ENCODE measurements at regions not wholly inside any gene's neighbourhood (a gene's known extent, or its start where the extent isn't known, plus 50 kb on each side); places are given as distances from the start of the nearest gene placed in this dataset.

DNA sequence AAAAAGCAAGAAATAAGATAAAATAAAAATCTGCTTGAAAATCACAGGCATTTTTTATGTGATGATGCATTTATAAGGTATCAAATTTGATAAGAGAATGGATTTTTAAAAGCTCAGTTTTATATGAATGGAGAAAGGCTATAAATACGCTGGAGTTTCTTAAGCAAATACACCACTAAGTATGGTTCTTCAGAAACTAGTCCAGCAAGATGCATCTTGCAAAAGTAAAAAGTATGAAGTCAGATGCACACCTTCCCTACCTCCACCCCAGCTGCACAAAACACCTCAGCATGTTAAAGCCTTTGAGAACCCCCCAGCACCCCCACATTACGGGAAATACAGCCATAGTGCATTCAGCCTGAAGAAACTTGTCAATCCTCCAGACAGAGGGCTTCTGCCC lies 143.1 kb upstream of the PROX1 start:
- Histone ChIP-seq H3K27me3 (ENCODE audit: control insufficient read depth, insufficient read depth, low read length) (no peaks in the 10 kb centered on the region), H2AK5ac (ENCODE audit: low read depth, low read length) (no peak overlapping the region), H3K36me3 (ENCODE audit: control insufficient read depth, insufficient read depth, low read length) (no peaks in the 10 kb centered on the region), H2BK5ac (ENCODE audit: low read depth, low read length, poor library complexity, severe bottlenecking) (no peak overlapping the region), H3K4me2 (ENCODE audit: low read depth, low read length) (no peak overlapping the region), H4K91ac (ENCODE audit: insufficient read depth, low read depth, low read length) (no peak overlapping the region), H2AK9ac (replicated peaks; ENCODE audit: low read depth, low read length, poor library complexity) (no peak overlapping the region), H3K27ac (ENCODE audit: insufficient read depth, low read length) (no peak overlapping the region), H3K4ac (ENCODE audit: low read depth, low read length) (no peak overlapping the region), H4K20me1 (ENCODE audit: insufficient read depth, low read length) (no peaks in the 10 kb centered on the region), H3K79me1 (ENCODE audit: low read depth in 1 of 2, low read length in 2 of 2) (no peaks in the 10 kb centered on the region), H2BK120ac (ENCODE audit: low read depth, low read length) (no peak overlapping the region), H3K9me1 (ENCODE audit: insufficient read depth, low read length) (no peaks in the 10 kb centered on the region), H3K18ac (ENCODE audit: low read depth, low read length) (no peak overlapping the region), H2BK20ac (ENCODE audit: low read depth, low read length) (no peak overlapping the region), H2AFZ (replicated peaks; ENCODE audit: low read length, poor library complexity) (no peak overlapping the region), H4K8ac (ENCODE audit: low read depth in 2 of 2, low read length in 2 of 2) (no peak overlapping the region), H3K56ac (ENCODE audit: extremely low read depth, insufficient read depth, low read length) (no peak overlapping the region), H2BK15ac (ENCODE audit: low read depth, low read length) (no peak overlapping the region), H3K23ac (ENCODE audit: low read depth, low read length) (no peak overlapping the region), H3K4me1 (ENCODE audit: control insufficient read depth, insufficient read depth, low read length) (no peaks in the 10 kb centered on the region), H3K14ac (replicated peaks; ENCODE audit: low read depth, low read length) (no peak overlapping the region), H4K5ac (ENCODE audit: low read depth, low read length) (no peak overlapping the region), H3K9me3 (ENCODE audit: control insufficient read depth, insufficient read depth, low read length) (peaks cover 1% of the 10 kb centered on the region; the same call in 1 of the 2 replicates), H3K9ac (ENCODE audit: low read depth, low read length) (no peak overlapping the region), H3K4me3 (ENCODE audit: insufficient read depth, low read depth, low read length) (no peak overlapping the region)
- TF ChIP-seq FOS (IDR thresholded peaks at IDR 0.05; ENCODE audit: low read depth, low read length) (no peak), RCOR1 (IDR thresholded peaks at IDR 0.05; ENCODE audit: insufficient replicate concordance, low read length) (no peak), POLR2A (IDR thresholded peaks at IDR 0.05; ENCODE audit: low read depth, low read length) (no peak), BHLHE40 (IDR thresholded peaks at IDR 0.05; ENCODE audit: low read depth, low read length) (no peak), MXI1 (IDR thresholded peaks at IDR 0.05; ENCODE audit: borderline replicate concordance, low read depth, low read length) (no peak), MAZ (IDR thresholded peaks at IDR 0.05; ENCODE audit: borderline replicate concordance, low read depth, low read length) (no peak), RFX5 (IDR thresholded peaks at IDR 0.05; ENCODE audit: low read depth, low read length) (no peak), SMC3 (IDR thresholded peaks at IDR 0.05; ENCODE audit: low read depth, low read length) (no peak), CEBPB (IDR thresholded peaks at IDR 0.05; ENCODE audit: low read depth, low read length) (no peak), RAD21 (IDR thresholded peaks at IDR 0.05; ENCODE audit: low read length) (no peak), NFE2L2 (IDR thresholded peaks at IDR 0.05; ENCODE audit: low read depth, low read length) (no peak), MAFK (IDR thresholded peaks at IDR 0.05; ENCODE audit: low read depth, low read length) (no peak), CHD1 (IDR thresholded peaks at IDR 0.05; ENCODE audit: low read depth, low read length) (no peak)
- TF ChIP-seq, protein P1, sequence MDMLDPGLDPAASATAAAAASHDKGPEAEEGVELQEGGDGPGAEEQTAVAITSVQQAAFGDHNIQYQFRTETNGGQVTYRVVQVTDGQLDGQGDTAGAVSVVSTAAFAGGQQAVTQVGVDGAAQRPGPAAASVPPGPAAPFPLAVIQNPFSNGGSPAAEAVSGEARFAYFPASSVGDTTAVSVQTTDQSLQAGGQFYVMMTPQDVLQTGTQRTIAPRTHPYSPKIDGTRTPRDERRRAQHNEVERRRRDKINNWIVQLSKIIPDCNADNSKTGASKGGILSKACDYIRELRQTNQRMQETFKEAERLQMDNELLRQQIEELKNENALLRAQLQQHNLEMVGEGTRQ (IDR thresholded peaks at IDR 0.05; ENCODE audit: low read depth, low read length), result no peak
- TF ChIP-seq, protein P2, sequence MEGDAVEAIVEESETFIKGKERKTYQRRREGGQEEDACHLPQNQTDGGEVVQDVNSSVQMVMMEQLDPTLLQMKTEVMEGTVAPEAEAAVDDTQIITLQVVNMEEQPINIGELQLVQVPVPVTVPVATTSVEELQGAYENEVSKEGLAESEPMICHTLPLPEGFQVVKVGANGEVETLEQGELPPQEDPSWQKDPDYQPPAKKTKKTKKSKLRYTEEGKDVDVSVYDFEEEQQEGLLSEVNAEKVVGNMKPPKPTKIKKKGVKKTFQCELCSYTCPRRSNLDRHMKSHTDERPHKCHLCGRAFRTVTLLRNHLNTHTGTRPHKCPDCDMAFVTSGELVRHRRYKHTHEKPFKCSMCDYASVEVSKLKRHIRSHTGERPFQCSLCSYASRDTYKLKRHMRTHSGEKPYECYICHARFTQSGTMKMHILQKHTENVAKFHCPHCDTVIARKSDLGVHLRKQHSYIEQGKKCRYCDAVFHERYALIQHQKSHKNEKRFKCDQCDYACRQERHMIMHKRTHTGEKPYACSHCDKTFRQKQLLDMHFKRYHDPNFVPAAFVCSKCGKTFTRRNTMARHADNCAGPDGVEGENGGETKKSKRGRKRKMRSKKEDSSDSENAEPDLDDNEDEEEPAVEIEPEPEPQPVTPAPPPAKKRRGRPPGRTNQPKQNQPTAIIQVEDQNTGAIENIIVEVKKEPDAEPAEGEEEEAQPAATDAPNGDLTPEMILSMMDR (conservative IDR thresholded peaks at IDR 0.05; ENCODE audit: low read depth, low read length), result no peak
- TF ChIP-seq, protein P3, sequence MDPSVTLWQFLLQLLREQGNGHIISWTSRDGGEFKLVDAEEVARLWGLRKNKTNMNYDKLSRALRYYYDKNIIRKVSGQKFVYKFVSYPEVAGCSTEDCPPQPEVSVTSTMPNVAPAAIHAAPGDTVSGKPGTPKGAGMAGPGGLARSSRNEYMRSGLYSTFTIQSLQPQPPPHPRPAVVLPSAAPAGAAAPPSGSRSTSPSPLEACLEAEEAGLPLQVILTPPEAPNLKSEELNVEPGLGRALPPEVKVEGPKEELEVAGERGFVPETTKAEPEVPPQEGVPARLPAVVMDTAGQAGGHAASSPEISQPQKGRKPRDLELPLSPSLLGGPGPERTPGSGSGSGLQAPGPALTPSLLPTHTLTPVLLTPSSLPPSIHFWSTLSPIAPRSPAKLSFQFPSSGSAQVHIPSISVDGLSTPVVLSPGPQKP (IDR thresholded peaks at IDR 0.05; ENCODE audit: borderline replicate concordance, low read depth, low read length), result no peak
- ChIA-PET POLR2A (ENCODE audit: unreplicated experiment) (no interaction called here), CTCF (no interaction called here)
- intact Hi-C loops (cut with micrococcal nuclease) (no loop called here), dilution Hi-C loops (cut with HindIII; ENCODE audit: low sequenced_read_pairs, unreplicated experiment) (no loop called here), in situ Hi-C loops (cut with MboI; ENCODE audit: low sequenced_read_pairs) (no loop called here)
- ATAC-seq (ENCODE audit: low read depth) (no peak), DNase-seq (no peak)
- no TSS peak for BruUV-seq (replicated peaks)
- WGBS, 2 experiments (ENCODE audit: extremely low coverage in 2 of 2, insufficient read length in 1 of 2), result no CpG with 5 or more reads among the region's 2 CpGs

Measured in IMR-90 (cell line).